Body of pancreas (tissue), 4 donors: ENCODE measurements at regions not wholly inside any gene's neighbourhood (a gene's known extent, or its start where the extent isn't known, plus 50 kb on each side); places are given as distances from the start of the nearest gene placed in this dataset.

Experiments used
- CTCF ChIP-seq, 7 experiments: fragments of 450-650 bp in 4 of 7; fragments of 200-600 bp in 3 of 7; sonication (generic) in 3 of 7; IDR thresholded peaks; one replicate each; pipeline ENCODE4 v1.5.1; 2016 to 2019; ENCODE audit warnings: antibody characterized with exemption in 7 of 7
- POLR2A ChIP-seq, 3 donors: fragments of 450-650 bp; IDR thresholded peaks; one replicate each; pipeline ENCODE4 v1.6.1; 2016; ENCODE audit warnings: antibody characterized with exemption in 3 of 3, mild to moderate bottlenecking in 2 of 3

GRCh38 chr14:101196795-101197590 is 293.5 kb upstream of the RTL1 start:
- TF ChIP-seq CTCF (IDR thresholded peaks at IDR 0.05) (no peak), POLR2A (IDR thresholded peaks at IDR 0.05) (no peak)
